ENCODE measurements at regions not wholly inside any gene's neighbourhood (a gene's known extent, or its start where the extent isn't known, plus 50 kb on each side); places are given as distances from the start of the nearest gene placed in this dataset.

- H3K4me3 ChIP-seq, result no peak overlapping the region
- TF ChIP-seq, protein P1, sequence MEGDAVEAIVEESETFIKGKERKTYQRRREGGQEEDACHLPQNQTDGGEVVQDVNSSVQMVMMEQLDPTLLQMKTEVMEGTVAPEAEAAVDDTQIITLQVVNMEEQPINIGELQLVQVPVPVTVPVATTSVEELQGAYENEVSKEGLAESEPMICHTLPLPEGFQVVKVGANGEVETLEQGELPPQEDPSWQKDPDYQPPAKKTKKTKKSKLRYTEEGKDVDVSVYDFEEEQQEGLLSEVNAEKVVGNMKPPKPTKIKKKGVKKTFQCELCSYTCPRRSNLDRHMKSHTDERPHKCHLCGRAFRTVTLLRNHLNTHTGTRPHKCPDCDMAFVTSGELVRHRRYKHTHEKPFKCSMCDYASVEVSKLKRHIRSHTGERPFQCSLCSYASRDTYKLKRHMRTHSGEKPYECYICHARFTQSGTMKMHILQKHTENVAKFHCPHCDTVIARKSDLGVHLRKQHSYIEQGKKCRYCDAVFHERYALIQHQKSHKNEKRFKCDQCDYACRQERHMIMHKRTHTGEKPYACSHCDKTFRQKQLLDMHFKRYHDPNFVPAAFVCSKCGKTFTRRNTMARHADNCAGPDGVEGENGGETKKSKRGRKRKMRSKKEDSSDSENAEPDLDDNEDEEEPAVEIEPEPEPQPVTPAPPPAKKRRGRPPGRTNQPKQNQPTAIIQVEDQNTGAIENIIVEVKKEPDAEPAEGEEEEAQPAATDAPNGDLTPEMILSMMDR (IDR thresholded peaks at IDR 0.05), result no peak
Measured at GRCh38 chr5:174617285-174617684, 107.1 kb upstream of the MSX2 start.

DNA sequence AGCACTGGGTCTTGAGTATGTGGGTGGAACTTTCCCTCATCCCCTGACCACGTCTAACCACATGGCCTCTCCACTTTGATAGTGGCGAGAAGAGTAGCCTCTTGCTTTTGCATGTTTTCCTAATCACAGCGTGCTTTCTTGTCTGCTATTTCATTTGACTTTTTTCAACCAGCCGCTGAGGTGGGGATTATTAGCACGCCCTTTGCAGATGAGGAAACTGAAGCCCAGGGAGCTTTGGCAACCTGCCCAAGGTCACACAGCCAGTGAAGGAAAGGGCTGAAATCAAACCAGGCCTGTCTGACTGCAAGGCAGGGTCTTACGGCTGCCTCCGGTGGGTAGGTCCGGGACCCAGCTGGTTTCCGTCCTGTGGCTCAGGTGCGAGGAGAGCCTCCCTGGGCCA lies 106.5 kb upstream of the MSX2 start:
- Histone ChIP-seq H3K4me3 (no peak overlapping the region), H3K4me1 (ENCODE audit: low read depth) (no peaks in the 10 kb centered on the region), H3K9me3 (no peaks in the 10 kb centered on the region), H3K36me3 (ENCODE audit: low read depth) (no peaks in the 10 kb centered on the region)
- TF ChIP-seq, protein P1 (IDR thresholded peaks at IDR 0.05), result no peak
- ATAC-seq, result no peak
- intact Hi-C loops (cut with DNase I, micrococcal nuclease), result no loop called here
- no peak for DNase-seq

More at GRCh38 chr5:174617285-174617684, 107.1 kb upstream of the MSX2 start:
- DNase-seq, result no peak
- H3K36me3 ChIP-seq (ENCODE audit: low read depth), result no peaks in the 10 kb centered on the region
- no peaks in the 10 kb centered on the region for H3K9me3 ChIP-seq
- no peak for ATAC-seq
- intact Hi-C loops (cut with DNase I, micrococcal nuclease), result no loop called here
- no peaks in the 10 kb centered on the region for H3K4me1 ChIP-seq (ENCODE audit: low read depth)

- TF ChIP-seq, protein P1 (IDR thresholded peaks at IDR 0.05), result no peak
- Histone ChIP-seq H3K4me1 (ENCODE audit: low read depth) (no peaks in the 10 kb centered on the region), H3K9me3 (no peaks in the 10 kb centered on the region), H3K4me3 (no peak overlapping the region), H3K36me3 (ENCODE audit: low read depth) (no peaks in the 10 kb centered on the region)
- intact Hi-C loops (cut with DNase I, micrococcal nuclease), result no loop called here
- ATAC-seq (no peak), DNase-seq (no peak)
Measured at GRCh38 chr5:174618589-174618988, 105.8 kb upstream of the MSX2 start.

DNA sequence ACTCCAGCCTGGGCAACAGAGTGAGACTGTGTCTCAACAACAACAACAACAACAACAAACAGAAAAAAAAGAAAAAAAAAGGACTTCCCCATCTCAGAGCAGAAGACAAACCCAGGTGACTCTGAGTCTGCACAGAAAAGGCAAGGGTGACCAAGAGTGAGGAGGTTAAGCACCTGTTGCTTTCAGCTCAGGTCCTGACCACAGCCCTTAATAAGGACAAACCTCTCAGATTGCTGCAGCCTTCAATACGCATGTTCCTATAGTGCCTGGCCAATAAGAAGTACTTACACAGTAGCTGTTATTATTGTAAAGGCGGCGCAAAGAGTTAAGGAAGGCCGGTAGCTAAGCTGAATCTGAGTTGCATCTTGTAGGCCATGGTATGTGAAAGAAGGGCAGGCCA lies 102.3 kb upstream of the MSX2 start:
- DNase-seq (no peak), ATAC-seq (no peak)
- Histone ChIP-seq H3K4me1 (ENCODE audit: low read depth) (no peaks in the 10 kb centered on the region), H3K36me3 (ENCODE audit: low read depth) (no peaks in the 10 kb centered on the region), H3K4me3 (no peak overlapping the region), H3K9me3 (no peaks in the 10 kb centered on the region)
- intact Hi-C loops (cut with DNase I, micrococcal nuclease), result no loop called here
- TF ChIP-seq, protein P1 (IDR thresholded peaks at IDR 0.05), result no peak

GRCh38 chr5:174623018-174623417 lies 101.4 kb upstream of the MSX2 start:
- Histone ChIP-seq H3K36me3 (ENCODE audit: low read depth) (no peaks in the 10 kb centered on the region), H3K4me3 (no peak overlapping the region), H3K4me1 (ENCODE audit: low read depth) (no peaks in the 10 kb centered on the region), H3K9me3 (no peaks in the 10 kb centered on the region)
- intact Hi-C loops (cut with DNase I, micrococcal nuclease), result no loop called here
- no peak for ATAC-seq
- DNase-seq, result no peak
- TF ChIP-seq, protein P1 (IDR thresholded peaks at IDR 0.05), result no peak

DNA sequence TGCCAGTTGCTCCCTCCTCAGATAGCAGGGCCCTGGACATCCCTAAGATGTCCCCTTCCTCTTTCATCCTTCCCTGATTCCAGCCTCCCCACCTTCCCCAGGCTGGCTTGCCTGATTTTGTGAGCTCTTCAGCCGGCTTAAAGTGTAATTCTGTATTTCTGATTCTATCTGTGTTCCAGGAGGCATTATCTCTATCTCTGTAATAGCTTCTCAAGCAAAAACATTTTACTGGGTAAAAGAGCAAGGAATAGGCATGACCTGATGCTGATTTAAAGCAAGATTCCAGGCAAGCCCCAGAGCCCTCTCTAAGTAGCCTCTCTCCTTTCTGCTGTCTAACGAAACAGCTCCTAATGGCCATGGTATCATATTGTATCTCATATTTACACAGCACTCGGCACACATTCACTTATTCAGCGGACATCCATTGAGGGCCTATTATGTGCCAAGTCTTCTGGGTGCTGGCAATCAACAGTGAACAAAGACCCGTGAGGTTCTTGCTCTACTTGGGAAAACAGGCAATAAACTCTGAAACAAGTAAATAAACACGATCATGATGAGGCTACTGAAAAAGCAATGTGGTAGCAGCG lies 100.9 kb upstream of the MSX2 start:
- TF ChIP-seq, protein P1 (IDR thresholded peaks at IDR 0.05), result no peak
- Histone ChIP-seq H3K4me1 (ENCODE audit: low read depth) (no peaks in the 10 kb centered on the region), H3K4me3 (no peak overlapping the region), H3K36me3 (ENCODE audit: low read depth) (no peaks in the 10 kb centered on the region), H3K9me3 (no peaks in the 10 kb centered on the region)
- ATAC-seq (no peak), DNase-seq (no peak)
- intact Hi-C loops (cut with DNase I, micrococcal nuclease), result no loop called here

All from mucosa of descending colon (tissue), 3 donors.